Activated naive CD4-positive, alpha-beta T cell treated with anti-CD3 and anti-CD28 coated beads, Interleukin-2, amount 50 U/mL, for 24 hours (primary cell): ENCODE measurements at regions not wholly inside any gene's neighbourhood (a gene's known extent, or its start where the extent isn't known, plus 50 kb on each side); places are given as distances from the start of the nearest gene placed in this dataset.

ENCODE experiments used
- H3K27ac Mint-ChIP-seq: one replicate; pipeline ENCODE4 v1.8.0; 2021; ENCODE audit warnings: mild to moderate bottlenecking, mixed read lengths
- H3K27me3 Mint-ChIP-seq: one replicate; pipeline ENCODE4 v1.8.0; 2021; ENCODE audit warnings: mixed read lengths
- H3K36me3 Mint-ChIP-seq: one replicate; pipeline ENCODE4 v1.8.0; 2021; ENCODE audit warnings: mixed read lengths
- H3K4me1 Mint-ChIP-seq: one replicate; pipeline ENCODE4 v1.8.0; 2021; ENCODE audit warnings: mixed read lengths
- H3K4me3 Mint-ChIP-seq: one replicate; pipeline ENCODE4 v1.8.0; 2021; ENCODE audit warnings: mild to moderate bottlenecking, mixed read lengths
- H3K9me3 Mint-ChIP-seq: one replicate; pipeline ENCODE4 v1.8.0; 2021; ENCODE audit warnings: mixed read lengths

DNA sequence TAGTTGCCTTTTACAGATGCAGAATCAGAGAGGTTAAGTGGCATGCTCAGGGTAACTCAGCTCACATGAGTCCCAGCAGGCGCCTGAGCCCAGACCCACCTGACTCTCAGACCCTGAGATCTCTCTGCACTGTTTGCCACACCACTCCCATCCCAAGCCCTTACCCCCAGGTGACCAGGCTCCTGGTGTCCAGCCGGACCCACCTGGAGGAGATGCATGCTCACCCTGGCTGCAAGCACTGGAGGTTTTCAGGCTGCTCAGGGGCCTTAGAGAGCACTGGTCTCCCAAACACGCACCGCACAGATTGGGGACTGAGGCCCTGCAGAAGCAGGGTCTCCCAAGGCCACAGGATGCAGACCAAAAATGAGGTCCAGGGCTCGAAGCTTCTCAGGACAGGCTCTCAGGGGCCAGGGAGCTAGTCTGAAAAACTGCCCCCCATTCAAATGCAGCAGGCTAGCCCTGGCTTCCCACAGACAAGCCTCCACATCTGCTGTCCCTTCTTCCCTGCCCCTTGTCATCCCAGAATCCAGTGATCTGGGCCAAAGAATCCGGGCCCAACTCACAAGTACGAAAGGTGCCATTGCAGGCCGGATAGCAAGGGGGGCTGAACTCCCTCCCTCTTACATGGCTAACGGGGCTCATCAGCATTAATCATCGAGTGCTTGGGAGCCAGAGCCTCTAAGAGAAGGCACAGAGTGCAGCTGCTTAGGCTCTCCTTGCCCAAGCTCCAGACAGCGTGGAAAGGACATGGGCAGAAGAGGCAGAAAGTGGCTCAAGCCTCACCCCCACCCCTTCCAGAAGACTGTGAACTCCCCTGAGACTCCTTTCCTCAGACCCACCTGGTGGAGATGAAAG lies 90.2 kb upstream of the PRR20G start:
- no peak overlapping the region for H3K4me3 Mint-ChIP-seq
- H3K4me1 Mint-ChIP-seq = no peaks in the 10 kb centered on the region
- peaks cover 7% of the 10 kb centered on the region for H3K27me3 Mint-ChIP-seq
- no peak overlapping the region for H3K27ac Mint-ChIP-seq
- peaks cover 11% of the 10 kb centered on the region for H3K9me3 Mint-ChIP-seq
- no peaks in the 10 kb centered on the region for H3K36me3 Mint-ChIP-seq

DNA sequence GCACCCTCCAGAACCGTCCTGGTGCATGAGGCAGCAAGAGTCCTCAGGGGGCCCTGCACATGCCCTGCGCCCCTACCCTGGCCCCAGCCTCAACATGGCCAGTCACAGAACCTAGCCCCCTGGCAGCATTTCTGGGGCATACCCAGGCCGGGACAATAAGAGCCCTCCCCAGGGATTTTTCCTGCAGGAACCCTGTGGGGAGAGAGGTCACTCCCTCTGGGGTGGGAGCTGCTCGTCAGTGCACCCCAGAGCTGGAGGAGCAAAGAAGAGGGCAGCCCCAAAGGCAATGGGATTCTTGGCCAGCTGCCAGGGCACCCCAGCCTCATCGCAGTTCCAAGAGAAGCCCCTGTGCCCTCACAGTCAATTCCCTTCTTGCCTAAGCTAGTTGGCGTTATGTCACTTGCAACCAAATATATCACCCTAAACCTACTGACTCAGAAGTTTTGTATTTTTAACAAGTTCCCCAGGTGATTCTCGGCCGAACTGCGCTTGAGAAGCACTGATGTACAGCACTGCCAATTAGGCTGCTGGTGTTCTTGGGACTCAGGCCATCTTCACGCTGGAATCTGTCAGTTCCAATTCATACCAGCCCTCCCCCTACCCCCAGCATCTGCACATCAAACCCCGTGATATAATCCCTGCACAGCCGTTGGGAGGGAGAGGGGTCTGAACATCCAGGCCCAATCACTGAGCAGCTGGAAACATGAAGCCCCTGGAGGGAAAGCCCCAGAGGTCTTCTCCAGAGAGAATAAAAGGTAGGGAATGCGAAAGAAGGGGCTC lies 87.5 kb upstream of the PRR20G start:
- peaks cover 9% of the 10 kb centered on the region for H3K27me3 Mint-ChIP-seq
- no peaks in the 10 kb centered on the region for H3K36me3 Mint-ChIP-seq
- no peak overlapping the region for H3K4me3 Mint-ChIP-seq
- H3K27ac Mint-ChIP-seq = no peak overlapping the region
- no peaks in the 10 kb centered on the region for H3K9me3 Mint-ChIP-seq
- H3K4me1 Mint-ChIP-seq = no peaks in the 10 kb centered on the region

DNA sequence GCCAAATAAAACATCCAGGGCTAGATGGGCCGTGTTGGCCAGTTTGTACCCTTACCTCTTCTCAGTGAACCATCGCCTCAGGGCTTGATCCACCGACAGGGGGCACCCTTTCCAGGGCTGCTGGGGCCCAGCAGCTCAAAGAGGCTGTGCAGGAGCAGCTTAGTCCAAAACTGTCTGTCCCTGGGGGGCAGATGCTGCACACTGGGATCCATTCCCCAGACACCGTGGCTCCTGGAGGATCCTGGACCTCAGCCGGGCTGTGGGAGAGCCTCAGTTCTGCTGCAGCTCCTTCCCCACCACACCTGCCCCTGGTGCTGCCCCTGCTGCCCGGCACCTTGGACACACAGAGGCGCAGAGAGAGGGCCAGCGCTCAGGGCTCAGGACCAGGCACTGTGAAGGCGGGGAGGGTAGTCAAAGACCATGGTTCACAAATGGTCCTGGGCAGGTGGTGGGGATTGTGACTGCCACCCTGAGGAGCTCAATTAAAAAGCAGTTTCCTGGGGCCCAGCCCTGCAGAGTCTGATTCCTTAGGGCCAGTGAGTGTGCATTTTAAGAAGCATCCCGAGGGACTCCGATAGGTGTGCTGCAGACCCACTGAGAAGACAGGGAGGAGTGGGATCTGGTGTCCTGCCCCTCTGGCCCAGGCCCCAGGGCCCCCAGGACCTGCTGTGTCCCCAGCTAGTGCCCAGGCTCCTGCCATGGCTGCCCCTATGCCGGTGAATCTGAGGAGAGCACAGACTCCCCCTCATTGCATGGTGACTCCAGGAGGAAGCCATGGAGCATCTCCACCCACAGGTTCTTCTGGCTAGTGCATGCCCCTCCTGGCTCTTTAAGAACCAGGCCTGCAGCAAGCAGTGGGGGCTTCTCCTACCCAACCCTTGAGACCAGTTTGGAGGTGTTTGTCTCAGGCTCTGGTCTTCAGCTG lies 86.5 kb upstream of the PRR20G start:
- Mint-ChIP-seq H3K4me3 (no peak overlapping the region), H3K36me3 (no peaks in the 10 kb centered on the region), H3K27me3 (peaks cover 11% of the 10 kb centered on the region), H3K4me1 (no peaks in the 10 kb centered on the region), H3K27ac (no peak overlapping the region), H3K9me3 (no peaks in the 10 kb centered on the region)

DNA sequence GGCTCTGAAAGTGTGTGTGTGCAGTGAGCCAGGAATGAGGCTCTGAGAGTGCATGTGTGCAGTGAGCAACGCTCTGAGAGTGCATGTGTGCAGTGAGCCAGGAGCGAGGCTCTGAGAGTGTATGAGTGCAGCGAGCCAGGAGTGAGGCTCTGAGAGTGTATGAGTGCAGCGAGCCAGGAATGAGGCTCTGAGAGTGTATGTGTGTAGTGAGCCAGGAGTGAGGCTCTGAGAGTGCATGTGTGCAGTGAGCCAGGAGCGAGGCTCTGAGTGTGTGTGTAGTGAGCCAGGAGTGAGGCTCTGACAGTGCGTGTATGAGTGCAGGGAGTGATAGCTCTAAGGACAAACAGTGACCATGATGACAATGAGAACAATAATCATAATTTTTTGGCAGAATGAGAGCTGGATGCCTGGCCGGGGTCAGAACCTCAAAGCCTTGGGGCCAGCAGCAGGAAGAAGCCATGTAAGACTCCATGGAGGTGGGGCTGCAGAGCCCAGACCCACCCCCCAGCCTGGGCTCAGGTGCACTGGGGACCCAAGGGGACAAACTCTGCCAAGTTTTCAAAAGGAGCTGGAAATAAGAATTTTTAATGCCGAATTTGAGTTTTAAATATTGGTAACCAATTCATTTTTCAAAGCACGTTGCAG lies 85.7 kb upstream of the PRR20G start:
- H3K27ac Mint-ChIP-seq = no peak overlapping the region
- H3K36me3 Mint-ChIP-seq = no peaks in the 10 kb centered on the region
- no peak overlapping the region for H3K4me3 Mint-ChIP-seq
- peaks cover 11% of the 10 kb centered on the region for H3K27me3 Mint-ChIP-seq
- no peaks in the 10 kb centered on the region for H3K4me1 Mint-ChIP-seq
- H3K9me3 Mint-ChIP-seq = no peaks in the 10 kb centered on the region

DNA sequence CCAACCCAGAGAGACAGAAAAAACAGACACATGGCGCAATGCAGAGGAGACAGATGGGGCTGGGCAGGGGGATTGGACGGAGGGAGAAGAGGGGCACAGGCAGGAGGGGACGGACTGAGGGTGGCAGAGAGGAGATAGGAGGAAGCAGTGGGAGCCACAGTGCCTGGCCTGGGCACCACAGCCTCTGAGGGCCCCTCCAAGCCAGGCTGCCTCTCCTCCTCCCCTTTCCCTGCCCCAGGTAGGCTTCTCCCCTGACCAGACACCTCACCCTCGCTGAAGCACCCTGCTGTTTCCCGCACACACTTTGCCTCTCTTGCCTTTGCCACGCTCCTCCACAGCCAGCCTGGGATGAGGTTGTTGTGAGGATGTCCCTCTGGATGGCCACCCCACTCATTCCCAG lies 84.0 kb upstream of the PRR20G start:
- Mint-ChIP-seq H3K36me3 (no peaks in the 10 kb centered on the region), H3K9me3 (no peaks in the 10 kb centered on the region), H3K27me3 (peaks cover 13% of the 10 kb centered on the region), H3K4me1 (no peaks in the 10 kb centered on the region), H3K27ac (no peak overlapping the region), H3K4me3 (no peak overlapping the region)

DNA sequence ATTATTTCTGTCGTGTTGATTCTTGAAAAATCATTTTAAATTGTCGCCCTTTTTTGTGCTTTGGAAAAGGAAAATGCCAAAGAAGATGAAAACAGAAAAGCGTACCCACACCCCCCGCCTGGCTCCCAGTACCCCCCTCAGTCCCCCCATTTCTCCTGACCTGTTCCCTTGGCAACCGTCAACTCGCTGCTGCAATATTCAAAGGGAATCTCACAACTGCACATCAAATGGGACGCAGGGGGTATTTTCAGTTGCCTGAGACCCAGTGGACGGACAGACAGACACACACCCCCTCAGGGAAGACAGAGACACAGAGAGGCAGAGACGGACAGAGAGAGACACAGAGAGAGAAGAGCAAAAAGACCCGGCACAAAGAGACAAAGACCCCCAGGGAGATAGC lies 83.5 kb upstream of the PRR20G start:
- H3K4me1 Mint-ChIP-seq = no peaks in the 10 kb centered on the region
- H3K4me3 Mint-ChIP-seq = no peak overlapping the region
- no peaks in the 10 kb centered on the region for H3K9me3 Mint-ChIP-seq
- H3K27ac Mint-ChIP-seq = no peak overlapping the region
- no peaks in the 10 kb centered on the region for H3K36me3 Mint-ChIP-seq
- H3K27me3 Mint-ChIP-seq = peaks cover 11% of the 10 kb centered on the region

DNA sequence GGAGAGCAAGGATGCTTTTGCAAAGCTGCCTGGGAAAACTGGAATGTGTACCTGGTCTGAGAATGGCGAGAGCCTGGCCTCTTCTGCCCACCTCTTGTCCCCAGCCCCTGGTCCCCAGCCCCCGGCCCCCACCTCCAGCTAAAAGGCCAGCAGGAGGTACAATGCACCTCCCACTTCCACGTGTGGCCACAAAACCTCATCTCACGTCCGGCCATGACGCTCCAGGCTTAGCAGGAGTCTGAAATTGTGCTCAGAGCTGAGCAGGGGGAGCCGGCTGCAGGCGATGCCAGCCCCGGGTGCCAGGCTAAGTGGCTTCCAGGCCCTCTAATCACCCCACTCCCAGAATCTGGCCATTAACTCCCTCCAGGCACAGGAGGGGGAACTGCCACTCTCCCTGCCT lies 83.1 kb upstream of the PRR20G start:
- Mint-ChIP-seq H3K27me3 (peaks cover 11% of the 10 kb centered on the region), H3K36me3 (no peaks in the 10 kb centered on the region), H3K4me3 (no peak overlapping the region), H3K9me3 (no peaks in the 10 kb centered on the region), H3K27ac (no peak overlapping the region), H3K4me1 (no peaks in the 10 kb centered on the region)

DNA sequence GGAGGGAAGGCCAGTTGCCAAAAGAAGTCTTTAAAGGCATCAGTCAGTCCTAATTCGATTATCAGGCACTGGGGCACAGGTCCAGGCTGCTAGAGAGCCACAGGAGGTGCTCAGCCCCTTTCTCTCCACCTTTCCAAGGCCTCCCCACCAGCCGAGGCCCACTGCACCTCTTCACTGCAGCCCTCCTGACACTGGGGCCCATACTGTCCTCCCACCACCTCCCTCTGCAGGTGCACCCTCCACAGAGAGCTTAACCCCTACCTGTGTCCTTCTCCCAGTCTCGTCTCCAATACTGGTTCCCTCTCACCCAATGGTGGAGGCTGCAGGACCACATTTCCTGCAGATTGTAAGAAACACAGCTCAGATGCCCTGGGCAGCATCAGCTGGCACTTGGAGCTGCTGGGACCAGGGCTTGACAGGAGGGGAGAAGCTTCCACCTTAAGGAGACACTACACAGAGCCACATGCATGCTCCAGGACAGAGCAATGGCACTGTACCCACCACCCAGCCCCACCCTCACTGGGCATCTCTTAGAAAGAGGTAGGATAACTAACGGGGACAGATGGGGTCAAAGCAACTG lies 81.6 kb upstream of the PRR20G start:
- Mint-ChIP-seq H3K27ac (no peak overlapping the region), H3K4me3 (no peak overlapping the region), H3K27me3 (peaks cover 8% of the 10 kb centered on the region), H3K4me1 (no peaks in the 10 kb centered on the region), H3K36me3 (no peaks in the 10 kb centered on the region), H3K9me3 (no peaks in the 10 kb centered on the region)

DNA sequence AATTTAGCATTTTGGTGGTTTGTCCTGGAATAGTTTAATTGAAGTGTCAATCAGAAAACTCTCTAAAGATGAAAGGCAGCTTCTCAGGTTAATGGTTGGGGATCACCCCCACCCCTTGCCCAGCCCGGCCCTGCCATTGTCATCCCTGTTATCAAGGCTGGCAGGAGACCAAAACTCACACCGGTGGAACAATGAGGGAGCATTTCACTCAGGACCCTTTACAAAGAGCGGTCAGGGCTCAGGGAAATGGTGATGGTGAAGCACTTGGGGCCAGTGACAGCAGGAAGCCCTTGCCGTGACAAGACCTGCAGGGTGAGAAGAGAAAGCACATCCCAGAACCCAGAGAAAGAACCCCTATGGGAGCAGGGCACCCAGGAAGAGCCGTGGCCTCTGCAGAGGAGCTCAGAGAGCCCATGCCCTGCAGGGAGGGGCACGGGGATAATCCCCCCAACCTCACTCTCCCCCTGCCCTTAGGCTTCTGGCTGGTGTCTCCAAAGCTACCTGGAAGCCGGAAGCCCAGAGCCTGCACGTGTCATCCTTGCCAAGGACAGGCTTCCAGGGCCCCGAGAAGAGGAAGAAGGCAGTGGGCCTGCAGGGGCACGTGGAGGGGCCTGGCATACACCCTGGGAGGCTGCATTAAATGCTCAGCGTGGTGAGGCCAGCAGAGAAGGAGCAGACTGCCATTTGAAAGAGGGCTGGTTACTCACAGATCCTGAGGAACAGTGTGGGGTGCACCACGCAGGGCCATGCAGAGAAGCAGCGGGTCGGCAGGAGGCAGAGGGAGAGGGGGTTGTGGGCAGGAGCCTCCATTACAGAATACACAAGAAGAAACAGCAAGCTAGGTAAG lies 80.6 kb upstream of the PRR20G start:
- no peak overlapping the region for H3K27ac Mint-ChIP-seq
- H3K4me1 Mint-ChIP-seq = no peaks in the 10 kb centered on the region
- H3K4me3 Mint-ChIP-seq = no peak overlapping the region
- no peaks in the 10 kb centered on the region for H3K9me3 Mint-ChIP-seq
- H3K27me3 Mint-ChIP-seq = peaks cover 11% of the 10 kb centered on the region
- H3K36me3 Mint-ChIP-seq = no peaks in the 10 kb centered on the region

DNA sequence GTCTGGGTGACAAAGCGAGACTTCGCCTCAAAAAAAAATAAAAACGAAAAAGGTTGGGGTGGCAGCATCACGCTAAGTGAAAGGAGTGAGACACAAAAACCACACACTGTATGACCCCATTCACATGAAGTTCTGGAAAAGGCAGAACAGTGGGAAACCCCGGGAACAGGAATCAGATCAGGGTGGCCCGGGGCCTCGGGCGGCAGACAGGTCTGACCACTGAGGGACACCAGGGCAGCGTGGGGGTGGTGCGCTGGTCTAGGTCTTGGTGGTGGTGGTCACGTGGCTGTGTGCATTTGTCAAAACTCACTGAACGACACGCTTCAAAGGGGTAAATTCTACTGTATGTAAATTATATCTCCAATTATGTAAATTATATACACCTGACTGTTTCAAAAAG lies 79.7 kb upstream of the PRR20G start:
- Mint-ChIP-seq H3K4me1 (no peaks in the 10 kb centered on the region), H3K9me3 (no peaks in the 10 kb centered on the region), H3K27me3 (peaks cover 11% of the 10 kb centered on the region), H3K36me3 (no peaks in the 10 kb centered on the region), H3K4me3 (no peak overlapping the region), H3K27ac (no peak overlapping the region)

DNA sequence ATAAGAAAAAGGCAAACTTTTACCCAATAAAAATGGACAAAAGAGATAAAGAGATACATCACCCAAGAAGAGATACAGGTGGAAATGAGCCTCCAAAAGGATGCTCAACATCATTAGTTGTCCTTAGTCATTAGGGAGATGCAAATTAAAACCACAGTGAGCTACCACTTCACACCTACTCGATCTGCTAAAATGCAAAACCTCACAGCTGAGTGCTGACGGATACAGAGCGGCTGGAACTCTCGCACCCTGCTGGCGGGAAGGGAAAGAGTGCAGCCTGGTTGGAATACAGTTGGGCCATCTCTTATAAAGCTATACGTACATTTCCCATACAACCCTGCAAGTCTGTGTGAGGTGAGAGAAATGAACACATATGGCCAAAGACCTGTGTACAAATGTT lies 78.5 kb upstream of the PRR20G start:
- Mint-ChIP-seq H3K4me1 (no peaks in the 10 kb centered on the region), H3K36me3 (no peaks in the 10 kb centered on the region), H3K9me3 (no peaks in the 10 kb centered on the region), H3K27me3 (peaks cover 9% of the 10 kb centered on the region), H3K4me3 (no peak overlapping the region), H3K27ac (no peak overlapping the region)

DNA sequence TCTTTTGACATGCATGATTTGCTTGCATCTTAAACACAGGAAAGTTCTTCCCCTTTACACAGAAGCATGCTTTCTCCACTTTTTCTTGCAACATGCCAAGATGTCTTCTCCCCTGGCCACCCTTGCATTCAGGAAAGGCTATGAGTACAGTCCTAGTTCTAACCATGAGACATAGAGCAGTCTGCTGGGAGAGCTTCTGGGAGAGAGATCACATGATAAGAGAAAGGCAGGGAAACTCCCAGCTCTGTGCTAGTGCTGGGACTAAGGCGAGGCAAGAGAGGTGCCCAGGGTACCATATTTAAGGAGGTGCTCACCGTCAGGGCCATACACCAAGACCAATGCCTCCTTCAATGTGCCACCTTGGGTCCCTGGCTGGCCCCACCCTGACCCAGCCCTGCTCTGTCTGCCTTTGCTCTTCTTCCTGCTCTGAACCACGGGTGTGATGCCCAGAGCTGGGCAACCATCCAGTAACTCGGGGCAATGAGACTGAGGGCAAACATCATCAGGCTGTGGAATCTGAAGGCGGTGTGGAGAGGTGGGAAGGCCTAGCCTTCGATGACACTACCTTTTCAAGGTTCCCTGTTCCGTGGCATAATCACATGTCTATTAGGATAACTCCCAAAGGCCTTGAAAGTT lies 77.4 kb upstream of the PRR20G start:
- H3K4me3 Mint-ChIP-seq = no peak overlapping the region
- no peaks in the 10 kb centered on the region for H3K4me1 Mint-ChIP-seq
- H3K9me3 Mint-ChIP-seq = no peaks in the 10 kb centered on the region
- no peak overlapping the region for H3K27ac Mint-ChIP-seq
- peaks cover 8% of the 10 kb centered on the region for H3K27me3 Mint-ChIP-seq
- no peaks in the 10 kb centered on the region for H3K36me3 Mint-ChIP-seq

DNA sequence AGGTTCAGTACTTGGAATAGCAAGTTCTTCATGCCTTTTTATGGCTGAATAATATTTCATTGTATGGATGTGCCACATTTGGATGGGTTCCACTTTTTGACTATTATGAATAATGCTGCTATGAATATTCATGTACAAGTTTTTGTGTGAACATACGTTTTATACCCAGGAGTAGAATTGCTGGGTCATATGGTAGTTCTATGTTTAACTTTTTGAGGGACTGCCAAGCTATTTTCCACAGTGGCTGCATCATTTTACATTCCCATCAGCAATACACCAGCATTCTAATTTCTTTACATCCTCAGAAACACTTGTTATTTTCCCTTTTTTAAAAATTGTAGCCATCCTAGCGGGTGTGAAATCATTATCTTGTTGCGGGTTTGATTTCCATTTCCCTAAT lies 76.0 kb upstream of the PRR20G start:
- Mint-ChIP-seq H3K36me3 (no peaks in the 10 kb centered on the region), H3K9me3 (no peaks in the 10 kb centered on the region), H3K27ac (no peak overlapping the region), H3K4me3 (no peak overlapping the region), H3K4me1 (no peaks in the 10 kb centered on the region), H3K27me3 (peaks cover 6% of the 10 kb centered on the region)

DNA sequence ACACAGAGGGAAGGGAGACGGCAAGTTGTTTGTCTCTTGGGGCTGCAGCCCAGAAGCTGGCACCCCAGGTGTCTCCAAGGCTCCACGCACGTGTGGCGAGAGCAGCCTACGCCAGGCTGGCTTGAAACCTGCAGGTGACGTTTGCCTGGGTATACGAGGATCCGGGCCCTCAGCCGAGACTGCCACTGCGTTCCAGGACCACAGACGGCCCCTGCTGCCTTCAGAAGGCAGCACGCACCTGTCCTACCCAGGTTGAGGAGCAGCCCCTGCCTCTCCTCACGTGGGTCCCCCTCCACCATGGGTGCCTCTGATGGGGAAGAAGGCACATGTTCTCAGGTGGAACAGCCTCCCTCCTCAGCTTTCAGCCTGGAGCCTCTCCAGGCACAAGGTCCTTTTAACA lies 75.3 kb upstream of the PRR20G start:
- no peak overlapping the region for H3K4me3 Mint-ChIP-seq
- no peaks in the 10 kb centered on the region for H3K4me1 Mint-ChIP-seq
- H3K27ac Mint-ChIP-seq = no peak overlapping the region
- H3K36me3 Mint-ChIP-seq = no peaks in the 10 kb centered on the region
- no peaks in the 10 kb centered on the region for H3K9me3 Mint-ChIP-seq
- H3K27me3 Mint-ChIP-seq = peaks cover 6% of the 10 kb centered on the region
